ENCODE measurements at regions not wholly inside any gene's neighbourhood (a gene's known extent, or its start where the extent isn't known, plus 50 kb on each side); places are given as distances from the start of the nearest gene placed in this dataset.

DNA sequence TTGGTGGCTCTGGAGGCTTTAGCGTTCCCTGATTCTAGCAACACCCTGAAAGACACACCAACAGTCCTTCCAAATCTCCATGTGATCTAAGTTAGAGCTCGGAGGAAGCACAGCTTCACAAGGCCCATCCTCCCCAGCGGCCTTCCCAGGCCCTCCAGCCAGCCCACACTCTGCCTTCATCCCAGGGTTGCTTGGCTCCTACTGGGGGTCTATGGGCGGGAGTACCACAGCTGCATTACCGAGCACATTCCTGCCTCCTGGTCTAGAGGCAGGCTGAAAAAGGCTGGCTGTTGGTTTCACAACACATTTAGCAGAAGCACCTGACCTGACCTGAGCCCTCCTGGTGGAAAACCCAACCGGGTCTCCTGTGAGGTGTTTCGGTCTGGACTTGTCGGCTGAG, 54.7 kb upstream of the TRIM67 start:
- TF ChIP-seq CTCF (IDR thresholded peaks at IDR 0.05; ENCODE audit: low read length) (no peak), EZH2phosphoT487 (IDR thresholded peaks at IDR 0.05; ENCODE audit: low read length) (no peak)
